A549 (cell line): ENCODE measurements at regions not wholly inside any gene's neighbourhood (a gene's known extent, or its start where the extent isn't known, plus 50 kb on each side); places are given as distances from the start of the nearest gene placed in this dataset.

Experiments used
- CTCF ChIP-seq: fragments of >200 bp; sonication (Bioruptor Twin); formaldehyde crosslinking; IDR thresholded peaks from 3 replicates; pipeline ENCODE4 v1.5.1; 2016
- TP53 ChIP-seq: fragments of 250-450 bp; sonication (Bioruptor Pico); IDR thresholded peaks from 2 replicates; pipeline ENCODE4 v1.5.0; 2021; ENCODE audit warnings: mild to moderate bottlenecking, moderate library complexity

DNA sequence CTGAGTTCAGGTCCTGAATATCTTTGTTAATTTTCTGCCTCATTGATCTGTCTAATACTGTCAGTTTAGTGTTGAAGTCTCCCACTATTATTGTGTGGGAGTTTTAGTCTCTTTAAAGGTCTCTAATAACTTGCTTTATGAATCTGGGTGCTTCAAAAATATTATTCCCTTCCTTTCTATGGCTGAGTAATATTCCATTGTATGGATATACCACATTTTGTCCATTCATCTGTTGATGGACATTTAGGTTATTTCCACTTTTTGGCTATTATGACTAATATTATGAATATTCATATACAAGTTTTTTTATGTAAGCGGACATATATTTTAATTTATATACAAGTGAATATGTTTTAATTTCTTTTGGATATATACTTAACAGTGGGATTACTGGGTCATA, 82.7 kb downstream of the SDR9C7 start:
- TF ChIP-seq CTCF (no peak), TP53 (CRISPR knock-in tag) (no peak)
